ENCODE measurements at regions not wholly inside any gene's neighbourhood (a gene's known extent, or its start where the extent isn't known, plus 50 kb on each side); places are given as distances from the start of the nearest gene placed in this dataset.

- H2AFZ ChIP-seq (ENCODE audit: low read depth, low read length) = no peak overlapping the region
- no peaks in the 10 kb centered on the region for H3K36me3 ChIP-seq (ENCODE audit: insufficient read depth, low read length)
- H3K4me2 ChIP-seq (ENCODE audit: insufficient read depth, low read length) = no peak overlapping the region
- H3K9ac ChIP-seq (ENCODE audit: low read depth, low read length) = no peak overlapping the region
- ATAC-seq (ENCODE audit: insufficient read depth, low read depth) = no peak
- no peak for DNase-seq
- H3K4me1 ChIP-seq (ENCODE audit: insufficient read depth, low read length) = no peaks in the 10 kb centered on the region
- TF ChIP-seq, protein P1, sequence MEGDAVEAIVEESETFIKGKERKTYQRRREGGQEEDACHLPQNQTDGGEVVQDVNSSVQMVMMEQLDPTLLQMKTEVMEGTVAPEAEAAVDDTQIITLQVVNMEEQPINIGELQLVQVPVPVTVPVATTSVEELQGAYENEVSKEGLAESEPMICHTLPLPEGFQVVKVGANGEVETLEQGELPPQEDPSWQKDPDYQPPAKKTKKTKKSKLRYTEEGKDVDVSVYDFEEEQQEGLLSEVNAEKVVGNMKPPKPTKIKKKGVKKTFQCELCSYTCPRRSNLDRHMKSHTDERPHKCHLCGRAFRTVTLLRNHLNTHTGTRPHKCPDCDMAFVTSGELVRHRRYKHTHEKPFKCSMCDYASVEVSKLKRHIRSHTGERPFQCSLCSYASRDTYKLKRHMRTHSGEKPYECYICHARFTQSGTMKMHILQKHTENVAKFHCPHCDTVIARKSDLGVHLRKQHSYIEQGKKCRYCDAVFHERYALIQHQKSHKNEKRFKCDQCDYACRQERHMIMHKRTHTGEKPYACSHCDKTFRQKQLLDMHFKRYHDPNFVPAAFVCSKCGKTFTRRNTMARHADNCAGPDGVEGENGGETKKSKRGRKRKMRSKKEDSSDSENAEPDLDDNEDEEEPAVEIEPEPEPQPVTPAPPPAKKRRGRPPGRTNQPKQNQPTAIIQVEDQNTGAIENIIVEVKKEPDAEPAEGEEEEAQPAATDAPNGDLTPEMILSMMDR (IDR thresholded peaks at IDR 0.05; ENCODE audit: borderline replicate concordance, extremely low read depth, low read length, poor library complexity, severe bottlenecking) = no peak
- TF ChIP-seq EZH2 (IDR thresholded peaks at IDR 0.05; ENCODE audit: borderline replicate concordance, low read depth, low read length, severe bottlenecking) = no peak
- H3K79me2 ChIP-seq (ENCODE audit: insufficient read depth, low read length) = no peaks in the 10 kb centered on the region
- H3K4me3 ChIP-seq (ENCODE audit: low read depth in 1 of 2, low read length in 2 of 2) = no peak overlapping the region
- H3K9me3 ChIP-seq (ENCODE audit: insufficient read depth, low read length, severe bottlenecking) = no peaks in the 10 kb centered on the region
- no peaks in the 10 kb centered on the region for H3K27me3 ChIP-seq (ENCODE audit: insufficient read depth, low read length, poor library complexity)
- no peak overlapping the region for H3K27ac ChIP-seq (ENCODE audit: low read length)
- H4K20me1 ChIP-seq (ENCODE audit: insufficient read depth, low read length) = no peaks in the 10 kb centered on the region
These were observed 93.2 kb upstream of the NKX1-1 start for GRCh38 chr4:1499465-1499864.

DNA sequence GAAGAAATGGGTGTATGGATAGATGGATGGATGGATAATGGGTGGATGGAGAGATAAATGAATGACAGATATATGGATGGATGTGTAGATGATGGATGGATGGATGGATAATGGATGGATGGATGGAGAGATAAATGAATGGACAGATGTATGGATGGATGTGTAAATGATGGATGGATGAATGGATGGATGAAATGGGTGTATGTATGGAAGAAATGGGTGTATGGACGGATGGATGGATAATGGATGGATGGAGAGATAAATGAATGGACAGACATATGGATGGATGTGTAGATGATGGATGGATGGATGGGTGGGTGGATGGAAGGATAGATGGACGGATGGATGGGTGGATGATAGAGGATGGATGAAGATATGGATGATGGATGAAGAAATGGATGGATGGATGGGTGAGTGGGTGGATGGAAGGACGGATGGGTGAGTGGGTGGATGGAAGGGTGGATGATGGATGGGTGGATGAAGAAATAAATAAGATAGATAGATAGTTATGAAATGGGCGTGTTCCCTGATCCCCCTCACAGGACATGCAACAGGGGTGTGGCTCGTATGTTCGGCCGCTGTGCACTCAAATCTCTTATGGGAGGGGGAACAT lies 91.1 kb upstream of the NKX1-1 start:
- H3K4me1 ChIP-seq (ENCODE audit: insufficient read depth, low read length) = no peaks in the 10 kb centered on the region
- H3K36me3 ChIP-seq (ENCODE audit: insufficient read depth, low read length) = no peaks in the 10 kb centered on the region
- no peaks in the 10 kb centered on the region for H3K79me2 ChIP-seq (ENCODE audit: insufficient read depth, low read length)
- H3K9ac ChIP-seq (ENCODE audit: low read depth, low read length) = no peak overlapping the region
- no peak overlapping the region for H2AFZ ChIP-seq (ENCODE audit: low read depth, low read length)
- ATAC-seq (ENCODE audit: insufficient read depth, low read depth) (no peak), DNase-seq (no peak)
- H3K4me2 ChIP-seq (ENCODE audit: insufficient read depth, low read length) = no peak overlapping the region
- H4K20me1 ChIP-seq (ENCODE audit: insufficient read depth, low read length) = no peaks in the 10 kb centered on the region
- H3K27me3 ChIP-seq (ENCODE audit: insufficient read depth, low read length, poor library complexity) = no peaks in the 10 kb centered on the region
- no peaks in the 10 kb centered on the region for H3K9me3 ChIP-seq (ENCODE audit: insufficient read depth, low read length, severe bottlenecking)
- TF ChIP-seq, protein P1 (IDR thresholded peaks at IDR 0.05; ENCODE audit: borderline replicate concordance, extremely low read depth, low read length, poor library complexity, severe bottlenecking) = no peak
- no peak for TF ChIP-seq EZH2 (IDR thresholded peaks at IDR 0.05; ENCODE audit: borderline replicate concordance, low read depth, low read length, severe bottlenecking)
- H3K27ac ChIP-seq (ENCODE audit: low read length) = no peak overlapping the region
- H3K4me3 ChIP-seq (ENCODE audit: low read depth in 1 of 2, low read length in 2 of 2) = no peak overlapping the region

DNA sequence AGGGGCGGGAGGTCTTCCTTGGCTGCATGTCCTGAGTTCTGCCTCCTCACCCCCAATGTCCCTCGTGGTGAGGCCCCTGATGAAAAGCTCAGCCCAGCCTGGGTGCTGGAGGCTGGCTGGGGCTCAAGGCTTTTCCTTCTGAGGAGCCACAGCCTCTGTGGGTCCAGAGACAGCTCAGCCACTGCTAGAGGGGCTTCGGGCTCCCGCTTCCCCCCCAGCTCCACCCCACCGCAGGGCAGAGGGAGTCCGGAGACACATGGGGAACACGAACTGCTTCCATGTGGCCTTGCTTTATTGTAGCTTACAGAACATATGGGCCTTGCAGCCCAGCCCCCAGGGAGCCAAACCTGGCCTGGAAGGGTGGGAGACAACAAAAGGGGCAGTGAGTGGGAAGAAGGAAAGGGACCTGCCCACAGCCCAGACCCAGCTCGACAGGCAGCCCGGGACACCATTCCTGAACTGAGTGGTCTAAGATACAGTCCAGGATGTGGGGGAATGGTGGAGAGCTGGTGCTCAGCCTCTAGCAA lies 89.9 kb upstream of the NKX1-1 start:
- no peak for ATAC-seq (ENCODE audit: insufficient read depth, low read depth)
- Histone ChIP-seq H3K27ac (ENCODE audit: low read length) (no peak overlapping the region), H3K4me2 (ENCODE audit: insufficient read depth, low read length) (no peak overlapping the region), H3K9ac (ENCODE audit: low read depth, low read length) (no peak overlapping the region), H3K4me1 (ENCODE audit: insufficient read depth, low read length) (no peaks in the 10 kb centered on the region), H2AFZ (ENCODE audit: low read depth, low read length) (no peak overlapping the region), H3K9me3 (ENCODE audit: insufficient read depth, low read length, severe bottlenecking) (no peaks in the 10 kb centered on the region), H4K20me1 (ENCODE audit: insufficient read depth, low read length) (no peaks in the 10 kb centered on the region), H3K27me3 (ENCODE audit: insufficient read depth, low read length, poor library complexity) (no peaks in the 10 kb centered on the region), H3K4me3 (ENCODE audit: low read depth in 1 of 2, low read length in 2 of 2) (no peak overlapping the region), H3K36me3 (ENCODE audit: insufficient read depth, low read length) (no peaks in the 10 kb centered on the region), H3K79me2 (ENCODE audit: insufficient read depth, low read length) (no peaks in the 10 kb centered on the region)
- DNase-seq = no peak
- TF ChIP-seq EZH2 (IDR thresholded peaks at IDR 0.05; ENCODE audit: borderline replicate concordance, low read depth, low read length, severe bottlenecking) = no peak
- TF ChIP-seq, protein P1 (IDR thresholded peaks at IDR 0.05; ENCODE audit: borderline replicate concordance, extremely low read depth, low read length, poor library complexity, severe bottlenecking) = no peak
